Loucy (cell line): ENCODE measurements at regions not wholly inside any gene's neighbourhood (a gene's known extent, or its start where the extent isn't known, plus 50 kb on each side); places are given as distances from the start of the nearest gene placed in this dataset.

Experiments used
- CTCF ChIP-seq: fragments of 200-600 bp; sonication (generic); conservative IDR thresholded peaks from 2 replicates; pipeline ENCODE4 v1.5.1; 2014; ENCODE audit warnings: mild to moderate bottlenecking, antibody characterized with exemption, low read length
- EZH2phosphoT487 ChIP-seq: fragments of 200-600 bp; IDR thresholded peaks from 2 replicates; pipeline ENCODE4 v1.6.1; 2018; ENCODE audit warnings: antibody characterized with exemption, mild to moderate bottlenecking, moderate library complexity, borderline replicate concordance

- TF ChIP-seq CTCF = no peak
- no peak for TF ChIP-seq EZH2phosphoT487
Measured at GRCh38 chr5:19035816-19036215, 952.2 kb downstream of the CDH18 start.
